A673 (cell line): ENCODE measurements at regions not wholly inside any gene's neighbourhood (a gene's known extent, or its start where the extent isn't known, plus 50 kb on each side); places are given as distances from the start of the nearest gene placed in this dataset.

Experiments used
- BruUV-seq: library from RNA; stranded (reverse); fragments of 400-500 nt; replicated peaks from 2 replicates; lab custom pipeline; 2021; lab: Mats Ljungman, UMichigan
- CTCF ChIA-PET: fragments of 300-600 bp; sonication (Branson Sonifier 250); formaldehyde crosslinking; loops from one replicate; lab custom pipeline; 2022; ENCODE audit warnings: antibody characterized with exemption; lab: Charles Lee
- POLR2A ChIA-PET: fragments of 300-600 bp; sonication (Branson Sonifier 250); formaldehyde crosslinking; loops from one replicate; lab custom pipeline; 2022; ENCODE audit warnings: antibody characterized with exemption; ENCODE audit not compliant: low non-redundant PET; lab: Charles Lee
- DNase-seq: peaks from one replicate; pipeline ENCODE4 v3.0.0-alpha.2; 2015; ENCODE audit warnings: low spot score
- H3K27ac ChIP-seq: fragments of 200-600 bp; sonication (generic); 2 replicates; pipeline ENCODE4 v1.5.1; 2016; ENCODE audit warnings: mixed run types, low read depth, mild to moderate bottlenecking, mixed read lengths, antibody characterized with exemption, low read length; ENCODE audit not compliant: poor library complexity, severe bottlenecking
- H3K27me3 ChIP-seq: fragments of 200-600 bp; sonication (generic); replicated peaks from 2 replicates; pipeline ENCODE4 v1.6.1; 2017; ENCODE audit warnings: mixed run types, low read depth, mild to moderate bottlenecking, mixed read lengths, antibody characterized with exemption, low read length; ENCODE audit not compliant: insufficient read depth, poor library complexity
- H3K36me3 ChIP-seq: fragments of 200-600 bp; sonication (generic); 2 replicates; pipeline ENCODE4 v1.6.1; 2016; ENCODE audit warnings: mixed run types, mild to moderate bottlenecking, mixed read lengths, antibody characterized with exemption, low read length; ENCODE audit not compliant: insufficient read depth, poor library complexity, severe bottlenecking
- H3K4me1 ChIP-seq: fragments of 200-600 bp; sonication (generic); 2 replicates; pipeline ENCODE4 v1.6.1; 2017; ENCODE audit warnings: mixed run types, mild to moderate bottlenecking, mixed read lengths, antibody characterized with exemption, low read length; ENCODE audit not compliant: insufficient read depth, poor library complexity, severe bottlenecking
- H3K4me3 ChIP-seq: fragments of 200-600 bp; sonication (generic); 2 replicates; pipeline ENCODE4 v1.5.1; 2016; ENCODE audit warnings: low read depth, mixed run types, mild to moderate bottlenecking, mixed read lengths, low read length; ENCODE audit not compliant: poor library complexity, severe bottlenecking
- H3K9me3 ChIP-seq: fragments of 200-600 bp; sonication (generic); 2 replicates; pipeline ENCODE4 v1.6.1; 2016; ENCODE audit warnings: mixed run types, low read depth, mild to moderate bottlenecking, mixed read lengths, antibody characterized with exemption, low read length; ENCODE audit not compliant: poor library complexity, severe bottlenecking
- EZH2 ChIP-seq: fragments of 200-600 bp; sonication (generic); IDR thresholded peaks from 2 replicates; pipeline ENCODE4 v1.6.1; 2017; ENCODE audit warnings: borderline replicate concordance, low read depth, mild to moderate bottlenecking, mixed read lengths, antibody characterized with exemption, low read length; ENCODE audit not compliant: poor library complexity, severe bottlenecking
- intact Hi-C: fragments of 100-400 bp; cut with micrococcal nuclease; formaldehyde crosslinking; loops from one replicate; pipeline ENCODE4 v1.10.0; 2022; ENCODE audit not compliant: unreplicated experiment
- TF ChIP-seq, protein P1 (sequence below): fragments of 300-800, 200-600 bp; sonication (generic); conservative IDR thresholded peaks from 2 replicates; pipeline ENCODE4 v1.5.1; 2017; ENCODE audit warnings: low read depth, mild to moderate bottlenecking, antibody characterized with exemption, low read length, moderate library complexity, mixed read lengths

DNA sequence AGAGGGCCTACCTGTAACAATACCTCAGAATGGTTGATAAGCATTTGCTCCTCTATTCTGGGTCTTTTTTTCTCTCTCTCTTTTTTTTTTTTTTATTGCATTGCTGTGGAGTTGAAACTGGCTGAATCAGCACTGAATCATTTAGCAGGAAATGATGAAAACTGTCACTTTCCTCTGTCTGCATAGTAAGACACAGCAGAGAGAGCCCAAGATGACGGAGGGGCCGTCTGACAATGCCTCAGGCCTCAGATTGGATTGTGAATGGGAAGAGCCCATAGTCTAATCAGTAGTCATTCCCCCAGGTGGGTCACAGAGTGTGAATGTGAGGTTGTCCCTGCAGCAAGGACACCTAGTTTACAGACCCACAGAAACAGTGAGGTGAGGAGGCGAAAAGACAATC is 193.2 kb upstream of the PLXNA2 start:
- no peak for DNase-seq
- BruUV-seq = no TSS peak
- POLR2A ChIA-PET = no interaction called here
- Histone ChIP-seq H3K27ac (no peak overlapping the region), H3K4me3 (no peak overlapping the region), H3K9me3 (no peaks in the 10 kb centered on the region), H3K36me3 (no peaks in the 10 kb centered on the region), H3K27me3 (peaks cover 27% of the 10 kb centered on the region), H3K4me1 (no peaks in the 10 kb centered on the region)
- CTCF ChIA-PET = no interaction called here
- intact Hi-C loops = no loop called here
- TF ChIP-seq, protein P1, sequence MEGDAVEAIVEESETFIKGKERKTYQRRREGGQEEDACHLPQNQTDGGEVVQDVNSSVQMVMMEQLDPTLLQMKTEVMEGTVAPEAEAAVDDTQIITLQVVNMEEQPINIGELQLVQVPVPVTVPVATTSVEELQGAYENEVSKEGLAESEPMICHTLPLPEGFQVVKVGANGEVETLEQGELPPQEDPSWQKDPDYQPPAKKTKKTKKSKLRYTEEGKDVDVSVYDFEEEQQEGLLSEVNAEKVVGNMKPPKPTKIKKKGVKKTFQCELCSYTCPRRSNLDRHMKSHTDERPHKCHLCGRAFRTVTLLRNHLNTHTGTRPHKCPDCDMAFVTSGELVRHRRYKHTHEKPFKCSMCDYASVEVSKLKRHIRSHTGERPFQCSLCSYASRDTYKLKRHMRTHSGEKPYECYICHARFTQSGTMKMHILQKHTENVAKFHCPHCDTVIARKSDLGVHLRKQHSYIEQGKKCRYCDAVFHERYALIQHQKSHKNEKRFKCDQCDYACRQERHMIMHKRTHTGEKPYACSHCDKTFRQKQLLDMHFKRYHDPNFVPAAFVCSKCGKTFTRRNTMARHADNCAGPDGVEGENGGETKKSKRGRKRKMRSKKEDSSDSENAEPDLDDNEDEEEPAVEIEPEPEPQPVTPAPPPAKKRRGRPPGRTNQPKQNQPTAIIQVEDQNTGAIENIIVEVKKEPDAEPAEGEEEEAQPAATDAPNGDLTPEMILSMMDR = no peak
- TF ChIP-seq EZH2 = no peak

DNA sequence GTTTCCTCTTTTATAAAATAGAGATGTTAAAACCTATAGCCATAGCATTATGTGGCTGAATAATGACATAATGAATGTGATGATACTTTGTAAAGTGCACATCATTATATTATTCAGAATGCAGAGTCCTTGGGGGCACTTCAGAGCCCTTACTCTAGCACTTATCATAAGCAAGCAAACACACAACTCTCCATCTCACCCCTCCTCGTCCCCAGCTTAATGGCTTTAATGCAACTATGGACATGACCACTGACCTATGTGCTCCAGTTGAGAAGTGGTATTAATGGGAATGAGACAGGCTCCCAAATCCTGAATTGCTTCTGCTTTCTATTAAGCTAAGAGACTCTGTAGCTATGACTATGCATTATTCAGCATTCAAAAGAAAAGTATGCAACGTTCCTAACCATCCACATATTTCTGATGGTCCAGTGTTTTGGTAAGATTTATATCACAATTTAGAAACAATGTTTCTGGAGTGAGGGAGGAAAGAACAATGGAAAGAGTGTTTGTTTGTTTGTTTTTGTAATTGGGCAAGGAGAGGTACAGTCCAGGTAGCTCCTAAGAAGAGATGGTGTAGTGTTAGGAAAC is 194.0 kb upstream of the PLXNA2 start:
- intact Hi-C loops = no loop called here
- TF ChIP-seq, protein P1 = no peak
- no peak for TF ChIP-seq EZH2
- ChIA-PET CTCF (no interaction called here), POLR2A (no interaction called here)
- H3K36me3 ChIP-seq = no peaks in the 10 kb centered on the region
- no TSS peak for BruUV-seq
- H3K27ac ChIP-seq = no peak overlapping the region
- no peak for DNase-seq
- H3K9me3 ChIP-seq = no peaks in the 10 kb centered on the region
- peaks cover 22% of the 10 kb centered on the region for H3K27me3 ChIP-seq
- H3K4me1 ChIP-seq = no peaks in the 10 kb centered on the region
- no peak overlapping the region for H3K4me3 ChIP-seq

DNA sequence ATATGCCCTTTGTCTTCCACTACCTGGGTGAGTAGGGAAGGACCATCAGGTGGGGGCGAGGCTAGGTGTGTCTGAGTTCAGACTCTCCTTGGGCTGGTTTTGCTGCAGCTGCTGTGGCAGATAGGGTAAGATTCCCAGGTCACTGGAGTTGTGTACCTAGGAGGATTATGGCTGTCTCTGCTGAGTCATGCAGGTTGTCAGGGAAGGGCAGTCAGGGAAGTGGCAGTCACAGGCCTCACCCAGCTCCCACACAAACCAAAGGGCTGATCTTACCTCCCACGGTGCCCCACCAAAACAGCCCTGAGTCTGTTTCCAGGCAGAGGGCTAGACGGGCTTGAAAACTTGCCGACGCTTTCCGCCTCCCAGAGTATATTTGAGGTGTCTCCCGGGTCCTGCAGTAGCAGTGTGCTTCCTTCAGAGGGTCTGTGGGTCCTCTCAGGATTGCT is 201.6 kb upstream of the PLXNA2 start:
- no peaks in the 10 kb centered on the region for H3K4me1 ChIP-seq
- no peak for TF ChIP-seq EZH2
- TF ChIP-seq, protein P1 = no peak
- peaks cover 4% of the 10 kb centered on the region for H3K27me3 ChIP-seq
- H3K27ac ChIP-seq = no peak overlapping the region
- H3K36me3 ChIP-seq = no peaks in the 10 kb centered on the region
- no peak for DNase-seq
- POLR2A ChIA-PET = no interaction called here
- no peaks in the 10 kb centered on the region for H3K9me3 ChIP-seq
- intact Hi-C loops = no loop called here
- no peak overlapping the region for H3K4me3 ChIP-seq
- CTCF ChIA-PET = no interaction called here
- no TSS peak for BruUV-seq
